ENCODE measurements at regions not wholly inside any gene's neighbourhood (a gene's known extent, or its start where the extent isn't known, plus 50 kb on each side); places are given as distances from the start of the nearest gene placed in this dataset.

DNA sequence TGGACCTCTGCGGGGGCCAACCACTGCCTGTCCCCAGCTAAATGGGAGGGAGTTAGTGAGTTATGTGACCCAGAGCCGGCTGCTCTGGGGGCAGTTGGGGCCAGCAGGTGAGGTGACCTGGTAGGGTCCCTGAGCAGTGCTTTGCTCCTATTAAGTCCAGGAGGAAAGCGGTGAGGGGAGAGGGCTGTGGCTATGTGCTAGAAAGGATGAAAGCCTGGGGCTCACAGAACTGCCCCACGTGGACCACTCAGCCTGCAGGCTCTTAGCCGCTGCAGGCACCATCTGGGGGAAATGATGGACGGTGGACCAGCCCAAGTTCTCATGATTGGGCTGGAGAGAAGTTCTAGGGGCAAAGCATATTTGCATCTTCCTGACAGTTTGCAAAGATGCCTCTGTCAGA, 67.6 kb upstream of the ZNF536 start:
- 66 to 77% methylated on average over 6 of the region's 6 CpGs for WGBS, 2 donors

DNA sequence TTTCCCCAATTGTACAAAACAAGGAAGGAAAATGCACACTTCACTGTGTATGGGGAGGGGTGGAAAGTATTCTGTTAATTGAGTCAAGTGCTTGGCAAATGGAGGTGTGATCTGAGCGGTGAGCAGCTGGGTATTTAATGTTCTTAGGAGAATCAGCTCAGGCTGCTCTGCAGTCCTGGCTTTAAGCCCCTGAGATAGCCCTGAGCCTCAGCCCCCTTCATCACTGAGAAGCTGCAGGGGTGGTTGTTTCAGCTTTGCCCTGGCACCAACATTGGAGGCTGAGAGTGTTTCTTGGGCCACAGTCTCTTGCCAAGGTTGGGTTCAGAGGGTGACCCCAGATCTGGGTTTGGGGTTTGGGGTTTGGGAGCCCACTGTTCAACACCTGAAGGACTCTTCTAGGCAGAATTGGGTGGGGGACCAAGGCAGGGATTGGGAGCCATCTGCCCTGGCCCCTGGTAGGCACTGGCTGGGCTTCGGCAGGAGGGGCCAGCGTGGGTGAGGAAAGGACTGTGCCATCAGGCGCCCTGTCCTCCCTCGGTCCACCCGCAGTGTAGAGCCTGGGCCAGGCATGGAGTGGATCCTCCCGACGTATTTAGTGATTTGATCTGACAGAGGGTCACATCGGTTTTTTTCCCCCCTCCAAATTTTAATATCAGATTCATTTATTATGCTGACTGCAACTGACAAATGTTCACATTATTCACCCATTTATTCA, 66.7 kb upstream of the ZNF536 start:
- Histone ChIP-seq H3K36me3 (no peaks in the 10 kb centered on the region), H3K4me1 (peaks cover 0 to 33% (median 10%) of the 10 kb centered on the region in 4 donors), H3K9me3 (no peaks in the 10 kb centered on the region), H3K27me3 (no peaks in the 10 kb centered on the region), H3K27ac (peak overlapping the region in 2 of 4 donors; percentile 11 to 82), H3K4me3 (no peak overlapping the region)
- WGBS, 2 donors = 54 to 55% methylated on average over 9 of the region's 9 CpGs
- no peak for DNase-seq (ENCODE audit: low spot score in 2 of 2)
- TF ChIP-seq POLR2A (IDR thresholded peaks at IDR 0.05) = no peak
- TF ChIP-seq, protein P1, sequence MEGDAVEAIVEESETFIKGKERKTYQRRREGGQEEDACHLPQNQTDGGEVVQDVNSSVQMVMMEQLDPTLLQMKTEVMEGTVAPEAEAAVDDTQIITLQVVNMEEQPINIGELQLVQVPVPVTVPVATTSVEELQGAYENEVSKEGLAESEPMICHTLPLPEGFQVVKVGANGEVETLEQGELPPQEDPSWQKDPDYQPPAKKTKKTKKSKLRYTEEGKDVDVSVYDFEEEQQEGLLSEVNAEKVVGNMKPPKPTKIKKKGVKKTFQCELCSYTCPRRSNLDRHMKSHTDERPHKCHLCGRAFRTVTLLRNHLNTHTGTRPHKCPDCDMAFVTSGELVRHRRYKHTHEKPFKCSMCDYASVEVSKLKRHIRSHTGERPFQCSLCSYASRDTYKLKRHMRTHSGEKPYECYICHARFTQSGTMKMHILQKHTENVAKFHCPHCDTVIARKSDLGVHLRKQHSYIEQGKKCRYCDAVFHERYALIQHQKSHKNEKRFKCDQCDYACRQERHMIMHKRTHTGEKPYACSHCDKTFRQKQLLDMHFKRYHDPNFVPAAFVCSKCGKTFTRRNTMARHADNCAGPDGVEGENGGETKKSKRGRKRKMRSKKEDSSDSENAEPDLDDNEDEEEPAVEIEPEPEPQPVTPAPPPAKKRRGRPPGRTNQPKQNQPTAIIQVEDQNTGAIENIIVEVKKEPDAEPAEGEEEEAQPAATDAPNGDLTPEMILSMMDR (IDR thresholded peaks at IDR 0.05) = no peak
- TF ChIP-seq EP300 (IDR thresholded peaks at IDR 0.05) = no peak

More for the DNA sequence above, 67.6 kb upstream of the ZNF536 start:
- Histone ChIP-seq H3K9me3 (no peaks in the 10 kb centered on the region), H3K4me1 (peaks cover 0 to 30% (median 10%) of the 10 kb centered on the region in 4 donors), H3K27me3 (no peaks in the 10 kb centered on the region), H3K27ac (peak overlapping the region in 1 of 4 donors; percentile 28), H3K36me3 (no peaks in the 10 kb centered on the region), H3K4me3 (no peak overlapping the region)
- no peak for TF ChIP-seq POLR2A (IDR thresholded peaks at IDR 0.05)
- TF ChIP-seq, protein P1 (IDR thresholded peaks at IDR 0.05) = no peak
- no peak for TF ChIP-seq EP300 (IDR thresholded peaks at IDR 0.05)
- DNase-seq (ENCODE audit: low spot score in 2 of 2) = no peak

DNA sequence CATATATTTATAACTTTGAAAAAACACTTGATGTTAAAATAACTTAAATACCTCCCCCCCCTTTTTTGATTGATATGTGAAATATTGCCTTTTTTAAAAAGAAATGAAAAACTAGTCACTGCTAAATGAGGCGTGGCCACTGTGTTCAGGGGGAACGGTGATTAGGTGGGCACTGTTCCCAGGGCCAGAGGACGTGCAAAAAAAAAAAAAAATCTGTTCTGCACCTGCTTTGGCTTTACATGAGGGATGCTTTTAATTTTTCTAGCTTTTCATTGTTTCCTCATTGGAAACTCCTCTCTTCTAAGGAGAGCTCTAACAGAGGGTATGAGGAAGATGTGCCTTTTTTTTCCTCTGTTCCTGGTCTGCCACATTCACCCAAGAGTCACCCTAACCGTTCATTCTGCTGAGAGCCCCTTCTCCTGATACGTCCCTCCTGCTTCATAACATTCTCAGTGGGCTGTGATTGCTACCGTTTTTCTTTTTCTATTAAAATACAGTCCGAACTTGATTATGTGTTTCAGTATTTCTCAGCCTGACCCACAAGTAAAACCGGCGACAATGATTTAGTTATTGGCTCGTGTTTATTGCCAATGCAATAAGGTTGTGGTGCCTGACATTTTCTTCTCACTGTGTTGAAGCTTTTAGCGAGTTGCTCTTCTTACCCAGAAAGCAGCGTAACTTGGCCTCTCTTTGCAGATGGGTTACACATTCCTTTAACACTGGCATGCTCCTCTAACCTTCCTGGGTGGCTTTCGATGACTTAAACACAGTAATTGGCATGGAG, 64.8 kb upstream of the ZNF536 start:
- Histone ChIP-seq H3K36me3 (no peaks in the 10 kb centered on the region), H3K4me3 (no peak overlapping the region), H3K4me1 (peaks cover 0 to 33% (median 10%) of the 10 kb centered on the region in 4 donors), H3K9me3 (no peaks in the 10 kb centered on the region), H3K27me3 (no peaks in the 10 kb centered on the region), H3K27ac (peak overlapping the region in 1 of 4 donors; percentile 46)
- no peak for TF ChIP-seq POLR2A (IDR thresholded peaks at IDR 0.05)
- no peak for TF ChIP-seq EP300 (IDR thresholded peaks at IDR 0.05)
- TF ChIP-seq, protein P1 (IDR thresholded peaks at IDR 0.05) = no peak
- no peak for DNase-seq (ENCODE audit: low spot score in 2 of 2)
- 42 to 43% methylated on average over 13 of the region's 13 CpGs for WGBS, 2 donors

DNA sequence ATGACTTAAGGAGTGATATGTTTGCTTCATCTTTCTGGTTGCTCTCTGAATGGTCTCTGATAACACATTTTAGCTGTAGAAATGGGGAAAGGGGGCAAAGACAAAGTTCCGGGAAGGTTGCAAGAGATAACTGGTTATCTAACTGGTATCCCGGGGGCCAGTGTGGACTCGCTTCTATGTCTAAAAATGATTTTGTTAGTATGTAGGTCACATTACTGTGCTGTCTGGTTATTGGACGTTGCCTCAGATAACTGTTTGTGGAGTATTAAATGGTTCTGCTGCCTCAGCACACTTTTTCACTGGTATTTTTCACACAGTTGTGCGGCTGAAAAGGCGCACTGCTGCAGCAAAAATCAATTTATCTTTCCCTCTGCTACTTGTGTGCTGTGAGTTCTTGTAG, 63.0 kb upstream of the ZNF536 start:
- TF ChIP-seq POLR2A (IDR thresholded peaks at IDR 0.05) = no peak
- TF ChIP-seq, protein P1 (IDR thresholded peaks at IDR 0.05) = no peak
- no peak for TF ChIP-seq EP300 (IDR thresholded peaks at IDR 0.05)
- Histone ChIP-seq H3K27ac (peak overlapping the region in 2 of 4 donors; percentile 4 to 25), H3K27me3 (no peaks in the 10 kb centered on the region)

More for the DNA sequence above, 63.0 kb upstream of the ZNF536 start:
- Histone ChIP-seq H3K4me1 (peaks cover 0 to 33% (median 10%) of the 10 kb centered on the region in 4 donors), H3K36me3 (no peaks in the 10 kb centered on the region), H3K9me3 (no peaks in the 10 kb centered on the region), H3K4me3 (no peak overlapping the region)
- 64 to 71% methylated on average over 6 of the region's 6 CpGs for WGBS, 2 donors
- DNase-seq (ENCODE audit: low spot score in 2 of 2) = no peak

All from tibial nerve (tissue), 4 donors.